Left cardiac atrium (tissue), 4 donors: ENCODE measurements at regions not wholly inside any gene's neighbourhood (a gene's known extent, or its start where the extent isn't known, plus 50 kb on each side); places are given as distances from the start of the nearest gene placed in this dataset.
A peak's percentile ranks its signal among the peaks of the same experiment; 100 is the strongest.
"Not testable (repeated sequence)": the region's sequence is repeated elsewhere in the genome, so short reads cannot be mapped to it uniquely, and the experiment has no call there.

ENCODE experiments used
- ATAC-seq, 2 donors: fragments of 200-7000 bp; cut with Tn5 transposase; one replicate each; pipeline ENCODE4 v1.9.1; 2020; ENCODE audit warnings: mild to moderate bottlenecking in 2 of 2, moderate library complexity in 2 of 2
- DNase-seq: peaks from one replicate; pipeline ENCODE4 v3.0.0-alpha.2; 2020
- intact Hi-C, 2 donors: fragments of 100-400 bp; cut with DNase I; formaldehyde crosslinking; loops; one replicate each; pipeline versions ENCODE4 v1.14.1 to v1.15.1; 2022 to 2023
- donor health status: DM: no; HTN: yes; CAD: no.
- donor health status: DM: no; HTN: yes; CAD: no; lungs with severe emphysema.
- donor health status: DM: yes; HTN: yes; CAD: no.
- donor health status: Dilated cardiomyopathy.

DNA sequence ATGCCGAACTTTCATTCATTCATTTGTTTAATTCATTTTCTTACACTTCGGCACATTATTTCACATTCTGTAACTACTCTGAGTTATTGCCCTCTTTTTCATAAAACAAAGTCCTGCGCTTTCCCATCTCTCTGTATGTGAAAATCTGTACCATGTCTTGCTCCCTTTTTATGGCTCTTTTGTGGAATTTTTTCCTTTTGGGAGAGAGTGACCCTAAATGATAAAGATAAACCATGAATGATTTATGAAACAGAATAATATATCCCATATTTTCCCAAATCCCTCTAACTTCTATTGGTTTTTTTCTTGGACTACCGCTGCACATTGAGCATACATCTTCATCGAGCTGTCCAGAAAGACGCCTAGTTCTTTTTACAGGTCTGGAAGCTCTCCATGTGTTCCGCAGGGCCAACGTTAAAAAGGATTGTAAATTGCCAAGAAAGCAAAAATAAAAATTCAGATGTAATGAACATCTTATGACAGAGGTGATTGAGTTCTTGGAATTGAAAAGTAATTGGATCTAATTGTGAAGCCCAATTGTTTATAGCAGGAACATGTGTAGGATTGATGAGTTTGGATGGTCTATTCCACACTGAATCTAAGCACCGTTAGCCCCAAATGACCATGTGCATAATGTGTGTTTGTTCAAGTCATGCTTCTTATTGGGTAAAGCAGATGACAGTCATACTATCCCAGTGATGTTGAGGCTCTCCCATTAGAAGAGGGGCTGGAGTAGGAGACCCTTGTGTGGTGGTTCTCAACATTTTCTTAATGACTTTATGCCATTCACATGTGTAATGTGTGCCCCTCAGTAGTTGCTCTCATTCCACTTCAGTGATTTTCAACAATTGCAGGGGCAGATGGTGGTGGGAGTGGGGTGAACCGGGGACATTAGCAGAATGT, 378.9 kb downstream of the DLEU7 start:
- intact Hi-C loops: no loop called here
- DNase-seq (no peak), ATAC-seq (no peak)

DNA sequence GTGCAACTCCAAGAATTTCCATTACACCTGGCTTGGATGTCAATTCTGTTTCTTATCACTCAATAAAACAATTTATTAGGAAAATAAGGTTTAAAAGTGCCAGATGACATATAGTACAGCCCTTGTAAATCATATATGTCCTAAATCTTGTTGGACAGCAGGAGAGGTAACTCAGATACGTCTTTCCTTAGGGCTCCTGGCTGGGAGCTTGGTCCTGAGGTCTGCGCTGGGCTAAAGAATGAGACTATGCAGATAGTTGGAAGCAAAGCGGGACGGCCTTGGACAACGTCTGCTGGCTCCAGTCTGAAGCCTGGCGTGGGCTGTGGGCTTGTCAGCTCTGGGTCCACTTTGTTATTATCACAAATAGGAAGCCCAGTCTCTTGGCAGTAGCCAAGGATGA, 377.0 kb downstream of the DLEU7 start:
- DNase-seq (no peak), ATAC-seq (peak in 1 of 2 donors; percentile 57)
- intact Hi-C loops: no loop called here

DNA sequence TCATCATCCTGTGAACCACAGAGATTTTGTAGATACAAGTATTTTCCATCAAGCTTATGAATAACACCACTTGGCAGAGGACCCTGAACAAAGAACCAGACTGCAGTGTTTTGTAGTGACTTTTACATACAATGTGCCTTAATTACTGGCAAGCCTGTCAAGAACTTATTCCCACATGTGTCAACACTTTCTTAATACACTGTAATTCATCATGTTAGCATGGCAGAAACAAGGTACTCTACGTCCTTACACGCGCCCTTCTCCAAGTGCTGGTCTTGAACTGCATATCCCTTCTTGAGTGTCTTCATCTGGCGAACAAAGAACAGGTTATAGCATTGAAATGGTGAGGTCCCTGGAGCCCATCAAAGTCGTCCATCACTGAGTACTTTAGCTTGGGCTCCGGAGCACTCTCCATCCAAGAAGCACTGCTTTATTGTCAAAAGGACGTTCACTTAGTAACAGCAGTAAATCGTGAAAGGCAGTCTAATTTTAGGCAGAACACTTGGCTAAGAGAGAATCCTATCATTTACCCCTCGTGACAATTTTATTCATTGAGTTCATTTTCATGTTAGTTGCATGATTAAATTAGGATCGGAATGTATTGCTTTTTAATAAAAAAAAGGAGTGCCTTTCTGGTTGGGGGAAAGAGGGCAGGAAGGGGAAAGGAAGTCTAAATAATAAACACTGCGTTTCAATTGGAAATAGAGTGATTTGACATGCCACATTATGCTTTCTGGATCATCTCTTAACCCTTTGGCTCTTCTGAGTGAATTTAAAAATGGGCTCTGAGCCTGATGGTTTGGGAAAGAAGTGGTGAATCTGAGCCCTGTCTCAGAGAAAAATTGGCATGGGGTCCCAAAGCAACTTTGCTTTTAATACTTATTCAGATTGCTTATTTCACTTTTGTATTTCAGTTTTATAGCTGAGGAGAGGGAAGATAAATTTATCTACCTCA, 376.1 kb downstream of the DLEU7 start:
- DNase-seq (no peak), ATAC-seq (peak in 1 of 2 donors; percentile 15)
- intact Hi-C loops: no loop called here

DNA sequence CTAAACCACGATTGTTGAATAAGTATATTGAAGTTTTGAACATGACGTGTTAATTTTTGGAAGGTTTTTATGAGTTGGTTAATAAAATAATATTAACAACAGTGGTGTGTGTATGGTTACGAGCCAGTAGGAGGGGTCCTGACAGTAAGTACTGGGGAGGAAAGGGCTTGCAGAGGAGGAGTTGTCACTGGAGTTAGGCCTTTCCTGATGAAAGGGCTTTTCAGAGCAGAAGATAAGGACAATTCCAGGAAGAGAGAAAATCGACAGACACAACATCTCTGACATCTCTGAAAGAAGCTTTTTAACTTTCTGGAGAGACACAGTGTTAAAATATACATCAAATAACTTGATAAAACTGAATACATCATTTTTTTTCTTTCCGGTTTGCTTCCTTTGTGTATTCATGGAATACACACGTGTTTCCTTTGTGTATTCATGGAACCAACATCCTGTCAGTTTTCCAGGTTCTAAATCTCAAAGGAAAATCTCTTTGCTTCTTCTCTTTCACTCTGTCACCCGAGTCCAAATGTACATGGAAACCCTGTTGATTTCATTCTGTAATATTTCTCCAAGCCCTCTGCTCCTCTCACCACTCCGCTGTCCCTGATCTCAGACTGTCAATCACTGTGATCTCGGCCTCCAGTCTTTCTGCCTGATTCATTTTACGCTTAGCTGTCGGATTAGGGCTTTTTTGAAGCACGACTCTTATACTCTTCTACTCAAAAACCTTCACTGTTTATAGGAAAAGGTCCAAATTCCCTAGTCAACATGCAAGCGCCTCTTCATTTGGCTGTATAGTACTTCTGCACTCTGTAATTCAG, 374.4 kb downstream of the DLEU7 start:
- ATAC-seq: no peak
- intact Hi-C loops: no loop called here

DNA sequence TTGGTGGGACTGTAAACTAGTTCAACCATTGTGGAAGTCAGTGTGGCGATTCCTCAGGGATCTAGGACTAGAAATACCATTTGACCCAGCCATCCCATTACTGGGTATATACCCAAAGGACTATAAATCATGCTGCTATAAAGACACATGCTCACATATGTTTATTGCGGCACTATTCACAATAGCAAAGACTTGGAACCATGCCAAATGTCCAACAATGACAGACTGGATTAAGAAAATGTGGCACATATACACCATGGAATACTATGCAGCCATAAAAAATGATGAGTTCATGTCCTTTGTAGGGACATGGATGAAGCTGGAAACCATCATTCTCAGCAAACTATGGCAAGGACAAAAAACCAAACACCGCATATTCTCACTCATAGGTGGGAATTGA, 370.4 kb downstream of the DLEU7 start:
- intact Hi-C loops: not testable (repeated sequence)

More for the DNA sequence above, 374.4 kb downstream of the DLEU7 start:
- DNase-seq: no peak

DNA sequence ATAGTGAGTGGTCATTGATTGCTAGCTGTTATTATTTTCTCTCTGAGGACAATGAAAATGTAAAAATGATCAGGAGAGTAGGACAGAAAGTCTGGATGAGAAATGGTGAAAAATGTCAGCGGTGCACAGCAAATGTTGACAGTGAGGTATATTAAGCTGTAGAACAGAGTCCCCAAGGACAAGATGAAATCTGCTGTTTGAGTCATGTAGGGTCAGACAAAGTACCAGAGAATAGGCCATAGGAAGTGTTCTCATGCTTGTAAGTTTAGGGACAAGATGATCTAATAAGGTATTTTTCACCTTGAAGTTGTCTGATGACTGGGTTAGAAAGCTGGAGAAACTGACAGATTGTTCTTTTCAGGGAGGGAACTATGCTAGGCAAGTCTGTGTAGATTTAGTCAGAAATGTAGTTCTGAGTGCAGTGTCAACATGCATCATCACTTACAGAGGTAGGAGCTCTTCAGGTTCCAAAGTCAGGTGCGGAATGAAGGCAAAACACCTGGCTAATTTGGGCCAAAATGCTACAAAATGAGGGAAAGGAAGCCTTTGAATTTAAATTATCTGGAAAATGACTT, 369.3 kb downstream of the DLEU7 start:
- no peak for DNase-seq
- no peak for ATAC-seq
- intact Hi-C loops: no loop called here

More for the DNA sequence above, 370.4 kb downstream of the DLEU7 start:
- DNase-seq, ATAC-seq: not testable (repeated sequence)

DNA sequence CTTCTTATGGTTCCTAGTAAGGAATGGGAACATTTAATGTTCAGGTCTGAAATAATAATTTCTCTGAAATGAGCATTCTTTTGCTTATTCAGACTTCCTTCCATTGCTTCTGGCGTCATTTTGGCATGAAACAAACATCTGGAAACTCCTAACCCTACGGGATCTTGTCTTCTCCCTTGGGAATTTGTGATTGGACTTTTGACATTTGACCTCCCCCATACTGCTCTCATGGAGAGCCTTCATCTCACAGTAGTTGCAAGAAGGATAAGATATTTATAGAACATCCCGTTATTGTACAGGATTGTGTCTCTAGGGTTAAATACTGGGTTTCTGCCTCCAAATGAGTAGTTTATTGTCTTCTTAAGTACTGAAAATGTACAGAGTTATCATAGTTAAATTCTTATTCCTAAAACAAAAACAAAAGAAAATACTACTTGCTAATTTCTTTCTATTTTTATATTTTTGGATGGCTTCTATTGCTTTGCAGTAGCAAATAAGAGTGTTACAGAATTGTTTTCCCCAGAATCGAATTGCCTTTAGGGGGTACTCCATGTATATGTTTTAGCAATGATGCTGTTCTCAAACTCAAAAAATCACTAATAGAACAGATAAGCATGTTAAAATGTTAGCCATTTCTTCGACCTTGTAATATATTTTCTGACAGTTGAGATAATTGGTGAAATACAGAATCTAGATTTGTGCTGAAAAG, 366.8 kb downstream of the DLEU7 start:
- DNase-seq (no peak), ATAC-seq (no peak)
- intact Hi-C loops: no loop called here

DNA sequence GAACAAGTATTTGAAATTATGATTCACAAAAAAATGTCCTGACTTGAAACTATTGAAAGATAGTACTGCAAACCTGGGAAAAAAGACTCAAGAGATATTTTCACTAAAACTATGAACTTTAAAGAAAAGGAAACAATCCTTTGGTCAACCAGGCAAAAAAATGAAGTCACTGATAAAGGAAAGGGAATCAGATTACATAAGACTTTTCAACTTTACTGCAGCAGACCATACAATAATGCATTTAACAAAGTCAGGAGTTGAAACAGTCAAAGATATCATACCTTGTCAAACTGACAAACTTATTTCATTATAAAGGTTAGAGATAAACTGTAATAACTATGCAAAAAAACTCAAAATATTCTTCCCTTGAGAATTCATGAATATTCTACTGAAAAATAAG, 361.6 kb downstream of the DLEU7 start:
- intact Hi-C loops: no loop called here
- no peak for DNase-seq
- ATAC-seq: no peak

DNA sequence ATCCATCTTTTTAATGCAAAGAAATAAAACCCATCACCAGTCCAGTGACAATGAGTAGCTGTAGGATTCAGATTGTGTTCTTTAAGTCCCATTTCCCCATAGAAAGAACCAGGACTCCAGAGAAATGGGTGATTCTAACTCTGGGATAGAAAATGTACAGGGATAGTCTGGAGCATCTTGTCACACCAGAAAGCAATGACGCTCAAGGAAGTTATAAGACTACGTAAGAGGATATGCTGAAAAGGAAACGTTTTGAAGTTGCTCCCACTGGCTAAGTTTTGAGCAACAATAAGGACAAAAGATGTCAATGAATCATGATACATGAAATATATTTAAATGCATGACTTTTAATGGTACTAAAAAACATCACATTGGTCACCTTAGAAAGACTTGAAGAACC, 360.1 kb downstream of the DLEU7 start:
- no peak for DNase-seq
- no peak for ATAC-seq
- intact Hi-C loops: no loop called here

DNA sequence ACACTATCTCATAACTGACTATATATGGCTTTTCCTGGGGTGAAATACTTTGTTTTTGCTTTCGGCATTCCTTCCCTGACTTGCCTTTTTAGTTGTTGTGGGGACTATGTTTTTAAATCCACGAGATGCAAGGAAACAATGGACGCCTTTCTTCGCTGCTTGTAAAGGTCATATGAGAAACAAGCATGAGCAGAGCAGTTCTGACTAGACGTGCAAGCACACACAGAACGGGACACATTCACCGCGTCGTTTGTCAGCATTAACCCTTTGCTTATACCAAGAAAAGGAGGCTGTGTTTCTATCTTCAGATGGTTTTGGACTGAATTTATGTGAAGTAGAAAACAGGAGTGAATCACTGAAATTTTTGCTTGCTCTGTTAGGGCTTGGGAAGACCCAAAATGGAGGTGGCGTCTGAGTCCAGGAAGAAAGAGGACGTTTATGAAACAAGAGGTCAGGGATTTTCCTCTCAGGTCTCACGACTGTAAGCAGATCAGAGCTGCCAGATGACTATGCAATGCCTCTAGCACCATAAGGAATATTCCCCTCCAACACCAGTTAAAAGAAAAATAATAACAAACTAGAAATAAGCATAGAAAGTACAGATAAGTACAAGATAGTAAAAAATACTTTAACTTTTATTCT, 358.9 kb downstream of the DLEU7 start:
- ATAC-seq (no peak), DNase-seq (no peak)
- intact Hi-C loops: no loop called here

DNA sequence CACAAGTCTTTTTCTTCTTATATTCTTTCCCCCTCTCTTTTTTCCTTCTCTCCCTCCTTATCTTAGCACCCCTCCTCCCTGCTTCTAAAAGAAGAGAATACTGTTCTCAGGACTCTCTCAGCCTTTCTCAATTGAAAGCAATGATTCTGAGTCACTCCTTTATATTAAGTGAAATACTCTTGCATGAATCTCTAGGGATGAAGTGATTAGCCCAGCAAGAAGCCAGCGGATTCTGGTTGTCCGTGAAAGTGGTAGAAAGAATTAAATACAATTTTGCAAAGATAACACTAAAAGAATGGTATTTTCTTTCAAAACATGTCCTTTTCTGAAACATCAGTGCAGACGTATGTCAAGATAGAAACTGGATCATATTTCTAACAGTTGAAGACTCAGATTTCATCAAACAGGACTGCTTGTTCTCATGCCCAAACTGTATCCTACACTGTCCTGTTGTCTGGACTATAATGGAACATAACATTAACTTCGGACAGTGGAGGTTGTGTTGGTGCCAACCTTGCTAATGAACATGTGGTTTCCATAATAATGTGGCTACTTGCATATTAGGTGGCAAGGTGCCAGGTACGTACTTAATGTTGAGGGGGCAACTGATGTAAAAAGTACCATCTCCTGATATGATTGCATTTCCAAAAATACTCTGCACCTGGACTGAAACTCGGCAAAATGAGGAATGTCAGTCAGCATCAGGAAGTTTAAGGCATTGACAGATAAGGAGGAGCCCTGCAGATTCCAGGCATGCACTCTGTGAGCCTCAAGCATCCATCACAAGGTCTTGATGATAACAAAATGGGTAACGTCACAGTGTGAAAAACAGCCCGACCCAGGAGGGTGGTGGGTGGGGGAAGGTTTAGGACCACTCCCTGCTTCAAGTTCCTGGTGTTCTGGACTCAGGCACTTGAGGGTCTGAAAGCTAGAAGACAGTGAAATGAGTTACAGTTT, 357.2 kb downstream of the DLEU7 start:
- DNase-seq: no peak
- intact Hi-C loops: no loop called here
- peak in 1 of 2 donors; percentile 54 for ATAC-seq

DNA sequence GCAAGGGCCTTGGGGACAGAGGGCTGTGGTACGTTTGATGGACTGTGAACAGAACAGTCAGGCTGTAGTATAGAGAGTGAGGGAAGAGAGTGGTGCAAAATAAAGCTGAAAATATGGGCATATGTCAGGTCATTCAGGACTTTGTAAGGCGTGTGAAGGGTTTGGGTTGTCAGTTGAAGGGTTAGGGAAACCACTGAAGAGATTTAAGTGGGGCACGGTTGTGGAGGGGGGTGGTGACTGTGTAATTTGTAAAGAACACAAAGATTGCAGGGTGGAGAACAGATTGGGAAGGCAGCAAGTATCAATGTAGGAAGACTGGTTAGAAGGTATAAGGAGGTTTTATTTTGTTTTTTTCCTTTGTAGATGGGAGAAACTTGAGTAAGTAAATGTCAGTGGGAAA, 349.8 kb downstream of the DLEU7 start:
- intact Hi-C loops: no loop called here
- no peak for DNase-seq
- ATAC-seq: no peak

DNA sequence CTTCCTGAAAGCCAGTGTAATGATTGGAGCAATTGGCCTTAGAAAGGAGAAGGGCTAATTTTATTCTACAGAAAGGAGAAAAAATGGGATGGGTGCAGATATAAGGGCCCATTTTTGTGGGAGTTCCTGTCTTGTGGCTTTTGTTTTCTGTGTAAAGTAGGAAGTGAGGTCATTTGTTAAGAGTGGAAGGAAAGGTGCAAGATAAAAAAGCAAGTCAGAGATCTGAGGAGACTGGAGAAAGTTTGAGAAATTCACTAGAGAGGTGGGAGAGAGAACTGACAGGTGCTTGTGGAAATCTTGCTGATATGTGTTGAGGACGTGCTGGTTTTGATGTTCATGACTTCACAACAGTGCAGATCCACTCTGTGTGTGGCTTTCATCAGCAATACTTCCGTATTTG, 349.4 kb downstream of the DLEU7 start:
- intact Hi-C loops: no loop called here
- no peak for ATAC-seq
- no peak for DNase-seq

DNA sequence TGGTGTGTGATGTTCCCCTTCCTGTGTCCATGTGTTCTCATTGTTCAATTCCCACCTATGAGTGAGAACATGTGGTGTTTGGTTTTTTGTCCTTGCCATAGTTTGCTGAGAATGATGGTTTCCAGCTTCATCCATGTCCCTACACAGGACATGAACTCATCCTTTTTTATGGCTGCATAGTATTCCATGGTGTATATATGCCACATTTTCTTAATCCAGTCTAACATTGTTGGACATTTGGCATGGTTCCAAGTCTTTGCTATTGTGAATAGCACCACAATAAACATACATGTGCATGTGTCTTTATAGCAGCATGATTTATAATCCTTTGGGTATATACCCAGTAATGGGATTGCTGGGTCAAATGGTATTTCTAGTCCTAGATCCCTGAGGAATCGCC, 340.3 kb downstream of the DLEU7 start:
- DNase-seq, intact Hi-C loops, ATAC-seq: not testable (repeated sequence)

DNA sequence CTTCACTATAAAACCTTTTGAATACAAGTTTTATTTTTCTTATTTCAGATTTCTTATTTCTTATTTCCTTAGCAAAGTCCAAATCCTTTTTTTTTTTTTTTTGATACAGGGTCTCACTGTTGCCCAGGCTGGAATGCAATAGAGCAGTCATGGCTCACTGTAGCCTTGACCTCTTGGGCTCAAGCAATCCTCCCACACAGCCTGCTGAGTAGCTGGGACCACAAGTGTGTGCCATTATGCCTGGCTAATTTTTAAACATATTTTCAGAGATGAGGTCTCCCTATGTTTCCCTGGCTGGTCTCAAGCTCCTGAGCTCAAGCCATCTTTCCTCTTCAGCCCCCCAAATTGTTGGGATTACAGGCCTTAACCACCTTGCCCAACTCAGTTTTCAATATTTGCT, 334.3 kb downstream of the DLEU7 start:
- DNase-seq (no peak), ATAC-seq (no peak)
- intact Hi-C loops: no loop called here

DNA sequence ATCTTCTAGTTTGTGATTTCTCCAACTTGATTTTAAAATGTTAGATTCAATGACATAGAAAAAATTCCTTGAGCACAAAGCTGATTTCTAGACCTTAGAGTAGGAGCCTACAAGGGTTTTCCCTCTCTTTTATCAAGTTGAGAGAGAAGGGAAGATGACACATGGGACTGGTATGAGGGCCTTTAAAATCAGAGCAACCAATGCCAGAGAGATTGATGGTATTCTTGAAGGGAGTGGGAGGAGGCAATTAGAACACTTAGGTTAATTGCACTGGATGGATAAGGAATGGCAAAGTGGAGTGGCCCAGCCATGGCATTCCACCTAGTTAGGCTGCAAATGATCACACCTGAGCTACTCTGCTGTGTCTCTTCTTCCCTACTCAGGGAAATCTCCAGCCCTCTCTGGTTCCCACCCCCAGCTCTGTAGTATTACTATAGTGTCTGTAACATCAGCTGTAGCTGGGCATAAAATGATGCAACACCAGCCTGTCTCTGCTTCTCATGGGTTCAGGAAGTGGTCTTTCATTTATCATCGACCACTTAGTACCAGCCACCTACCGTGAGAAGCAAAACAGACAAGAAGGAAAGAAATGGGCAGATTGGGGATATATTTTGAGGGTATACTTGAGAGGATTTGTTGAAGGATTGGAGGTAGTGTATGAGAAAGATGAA, 333.6 kb downstream of the DLEU7 start:
- intact Hi-C loops: loop anchor here in 1 of 2 donors (10.0 kb wide), 1 partner anchor 535 kb away; no protein-coding TSS in a partner anchor
- ATAC-seq (no peak), DNase-seq (no peak)
